H1 (cell line): ENCODE measurements at regions not wholly inside any gene's neighbourhood (a gene's known extent, or its start where the extent isn't known, plus 50 kb on each side); places are given as distances from the start of the nearest gene placed in this dataset.

ENCODE experiments used
- CTCF ChIA-PET: fragments of 300-600 bp; sonication (Branson Sonifier 250); formaldehyde crosslinking; loops from one replicate; lab custom pipeline; 2021; ENCODE audit not compliant: partially characterized antibody; lab: Charles Lee
- POLR2A ChIA-PET: fragments of 300-600 bp; sonication (Branson Sonifier 250); formaldehyde crosslinking; loops from one replicate; lab custom pipeline; 2021; ENCODE audit warnings: inconsistent platforms; ENCODE audit not compliant: partially characterized antibody; lab: Charles Lee
- DNase-seq, 2 experiments: peaks; one replicate each; pipeline versions ENCODE4 v3.0.0 to v3.0.0-alpha.2; 2010 to 2022; ENCODE audit warnings: low spot score in 2 of 2, low read depth in 1 of 2, mixed read lengths in 1 of 2
- FAIRE-seq: peaks from 2 replicates; lab custom pipeline; 2011; peaks lifted over from hg19 to GRCh38; lab: Jason Lieb, UNC
- H2AFZ ChIP-seq: 2 replicates; pipeline ENCODE4 v1.8.1; 2012; ENCODE audit warnings: low read length, inconsistent platforms
- H2AK5ac ChIP-seq: 2 replicates; pipeline ENCODE4 v1.6.1; 2013; ENCODE audit warnings: low read depth, low read length
- H2BK120ac ChIP-seq: replicated peaks from 2 replicates; pipeline ENCODE3; 2013; ENCODE audit warnings: low read depth, low read length, inconsistent platforms
- H2BK12ac ChIP-seq: 2 replicates; pipeline ENCODE4 v1.6.1; 2013; ENCODE audit warnings: low read depth, low read length
- H2BK15ac ChIP-seq: 2 replicates; pipeline ENCODE4 v1.6.1; 2013; ENCODE audit warnings: low read length
- H2BK20ac ChIP-seq: 2 replicates; pipeline ENCODE4 v1.6.1; 2013; ENCODE audit warnings: low read length
- H2BK5ac ChIP-seq: 2 replicates; pipeline ENCODE4 v1.6.1; 2013; ENCODE audit warnings: low read depth, low read length
- H3K14ac ChIP-seq: 2 replicates; pipeline ENCODE4 v1.6.1; 2013; ENCODE audit warnings: inconsistent platforms; ENCODE audit not compliant: insufficient read length
- H3K18ac ChIP-seq: 2 replicates; pipeline ENCODE4 v1.6.1; 2013; ENCODE audit warnings: low read length; ENCODE audit errors: extremely low read depth
- H3K23ac ChIP-seq: 2 replicates; pipeline ENCODE4 v1.6.1; 2013; ENCODE audit warnings: inconsistent platforms; ENCODE audit not compliant: insufficient read length
- H3K23me2 ChIP-seq: 2 replicates; pipeline ENCODE4 v1.6.1; 2013; ENCODE audit warnings: low read depth, low read length
- H3K27ac ChIP-seq: 2 replicates; pipeline ENCODE4 v1.6.1; 2011; ENCODE audit warnings: low read depth, low read length, inconsistent platforms
- H3K27me3 ChIP-seq, 4 experiments: replicated peaks in 1 of 4; 1 replicate in 1 of 4; 2 replicates in 3 of 4; pipeline versions ENCODE4 v1.6.1 to v1.8.1; 2011 to 2013; ENCODE audit warnings: low read length in 3 of 4, mild to moderate bottlenecking in 3 of 4, inconsistent platforms in 2 of 4, mixed read lengths in 2 of 4, moderate library complexity in 1 of 4; ENCODE audit not compliant: control insufficient read depth in 3 of 4, insufficient read depth in 3 of 4; ENCODE audit errors: extremely low read depth in 1 of 4
- H3K36me3 ChIP-seq, 4 experiments: 2 replicates each; pipeline versions ENCODE4 v1.6.1 to v1.8.1; 2011 to 2013; ENCODE audit warnings: mild to moderate bottlenecking in 4 of 4, low read length in 3 of 4, moderate library complexity in 2 of 4, control low read depth in 1 of 4, inconsistent platforms in 1 of 4; ENCODE audit not compliant: insufficient read depth in 4 of 4, control insufficient read depth in 2 of 4
- H3K4ac ChIP-seq: replicated peaks from 2 replicates; pipeline ENCODE3; 2013; ENCODE audit warnings: low read length, low read depth, mixed read lengths, inconsistent platforms; ENCODE audit not compliant: insufficient read length
- H3K4me1 ChIP-seq, 4 experiments: replicated peaks in 1 of 4; 1 replicate in 1 of 4; 2 replicates in 3 of 4; pipeline versions ENCODE4 v1.6.1 to v1.8.1; 2011 to 2013; ENCODE audit warnings: low read length in 3 of 4, inconsistent platforms in 2 of 4, mixed read lengths in 1 of 4; ENCODE audit not compliant: insufficient read depth in 4 of 4, control insufficient read depth in 3 of 4
- H3K4me2 ChIP-seq, 2 experiments: 2 replicates each; pipeline versions ENCODE4 v1.6.1 to v1.8.1; 2011 to 2013; ENCODE audit warnings: low read depth in 2 of 2, low read length in 2 of 2, control low read depth in 1 of 2, inconsistent platforms in 1 of 2, mild to moderate bottlenecking in 1 of 2; ENCODE audit not compliant: insufficient read depth in 1 of 2
- H3K4me3 ChIP-seq, 4 experiments: fragments of 200-600, 300-600 bp in 1 of 4; sonication (generic), shearing (Covaris generic), sonication (Bioruptor Twin) in 1 of 4; 2 replicates each; pipeline versions ENCODE4 v1.5.1 to v1.8.1; 2011 to 2016; ENCODE audit warnings: low read length in 4 of 4, low read depth in 3 of 4, control low read depth in 2 of 4, inconsistent platforms in 2 of 4, mild to moderate bottlenecking in 2 of 4, mixed read lengths in 1 of 4, moderate library complexity in 1 of 4; ENCODE audit not compliant: insufficient read depth in 2 of 4; ENCODE audit errors: extremely low read depth in 1 of 4
- H3K56ac ChIP-seq: replicated peaks from 2 replicates; pipeline ENCODE3; 2013; ENCODE audit warnings: low read depth, mild to moderate bottlenecking, mixed read lengths, low read length, inconsistent platforms; ENCODE audit not compliant: insufficient read length
- H3K79me1 ChIP-seq: 2 replicates; pipeline ENCODE4 v1.6.1; 2013; ENCODE audit warnings: low read depth, low read length, control low read depth
- H3K79me2 ChIP-seq, 2 experiments: 2 replicates each; pipeline versions ENCODE4 v1.6.1 to v1.8.1; 2012 to 2013; ENCODE audit warnings: low read length in 2 of 2, mild to moderate bottlenecking in 2 of 2, inconsistent platforms in 1 of 2; ENCODE audit not compliant: insufficient read depth in 2 of 2, control insufficient read depth in 1 of 2
- H3K9ac ChIP-seq, 4 experiments: replicated peaks in 1 of 4; 1 replicate in 1 of 4; 2 replicates in 3 of 4; pipeline versions ENCODE4 v1.6.1 to v1.8.1; 2011 to 2013; ENCODE audit warnings: low read depth in 3 of 4, low read length in 3 of 4, control low read depth in 2 of 4, mild to moderate bottlenecking in 2 of 4, moderate library complexity in 2 of 4, inconsistent platforms in 1 of 4; ENCODE audit errors: extremely low read depth in 1 of 4
- H3K9me3 ChIP-seq, 2 experiments: 2 replicates each; pipeline versions ENCODE4 v1.6.1 to v1.8.1; 2012 to 2013; ENCODE audit warnings: mild to moderate bottlenecking in 2 of 2, moderate library complexity in 2 of 2, control low read depth in 1 of 2, inconsistent platforms in 1 of 2, low read depth in 1 of 2, low read length in 1 of 2, mixed read lengths in 1 of 2; ENCODE audit not compliant: insufficient read depth in 2 of 2
- H4K20me1 ChIP-seq, 2 experiments: replicated peaks in 1 of 2; 2 replicates each; pipeline versions ENCODE3 to v1.8.1; 2011 to 2013; ENCODE audit warnings: inconsistent platforms in 2 of 2, low read length in 2 of 2, mild to moderate bottlenecking in 1 of 2; ENCODE audit not compliant: insufficient read depth in 2 of 2, control insufficient read depth in 1 of 2
- H4K5ac ChIP-seq: 2 replicates; pipeline ENCODE4 v1.6.1; 2013; ENCODE audit warnings: low read length, low read depth, mixed read lengths, inconsistent platforms; ENCODE audit not compliant: insufficient read length
- H4K8ac ChIP-seq: 2 replicates; pipeline ENCODE4 v1.8.0; 2013; ENCODE audit warnings: mild to moderate bottlenecking, moderate library complexity, low read length, inconsistent platforms; ENCODE audit not compliant: insufficient read depth; ENCODE audit errors: extremely low read depth
- H4K91ac ChIP-seq: replicated peaks from 2 replicates; pipeline ENCODE3; 2013; ENCODE audit warnings: low read length, mixed read lengths, inconsistent platforms; ENCODE audit not compliant: insufficient read length
- CHD1 ChIP-seq: IDR thresholded peaks from 2 replicates; pipeline ENCODE4 v1.6.1; 2012; ENCODE audit warnings: low read depth, low read length, improper control_type of control experiment
- EP300 ChIP-seq, 2 experiments: IDR thresholded peaks; 1 replicate in 1 of 2; 2 replicates in 1 of 2; pipeline ENCODE4 v1.6.1; 2011 to 2012; ENCODE audit warnings: low read depth in 2 of 2, low read length in 2 of 2, mild to moderate bottlenecking in 2 of 2, borderline replicate concordance in 1 of 2, inconsistent platforms in 1 of 2, moderate library complexity in 1 of 2
- HDAC6 ChIP-seq: IDR thresholded peaks from one replicate; pipeline ENCODE4 v1.7.1; 2012; ENCODE audit warnings: low read depth, mild to moderate bottlenecking, inconsistent platforms, low read length, moderate library complexity
- JUN ChIP-seq: IDR thresholded peaks from 2 replicates; pipeline ENCODE4 v1.6.1; 2011; ENCODE audit warnings: low read depth, mild to moderate bottlenecking, improper control_type of control experiment, low read length
- KDM5A ChIP-seq: fragments of 200-600 bp; IDR thresholded peaks from 2 replicates; pipeline ENCODE4 v1.7.1; 2012; ENCODE audit warnings: mild to moderate bottlenecking, low read length, inconsistent platforms, mixed read lengths
- MAFK ChIP-seq: IDR thresholded peaks from 2 replicates; pipeline ENCODE4 v1.6.1; 2012; ENCODE audit warnings: low read depth, mild to moderate bottlenecking, improper control_type of control experiment, low read length
- NANOG ChIP-seq: IDR thresholded peaks from 2 replicates; pipeline ENCODE4 v1.6.1; 2011; ENCODE audit warnings: low read length, low read depth, mild to moderate bottlenecking, inconsistent platforms; ENCODE audit not compliant: insufficient read depth, poor library complexity, severe bottlenecking
- PHF8 ChIP-seq: fragments of 200-600 bp; sonication (generic); conservative IDR thresholded peaks from 2 replicates; pipeline ENCODE4 v1.7.1; 2012; ENCODE audit warnings: low read depth, mild to moderate bottlenecking, inconsistent platforms, low read length, moderate library complexity
- POU5F1 ChIP-seq: IDR thresholded peaks from 2 replicates; pipeline ENCODE4 v1.6.1; 2011; ENCODE audit warnings: low read depth, mild to moderate bottlenecking, low read length, moderate library complexity
- RFX5 ChIP-seq: IDR thresholded peaks from 2 replicates; pipeline ENCODE4 v1.6.1; 2011; ENCODE audit warnings: low read depth, low read length, improper control_type of control experiment, borderline replicate concordance
- SIRT6 ChIP-seq: IDR thresholded peaks from one replicate; pipeline ENCODE4 v1.7.1; 2012; ENCODE audit warnings: low read length, inconsistent platforms
- SIX5 ChIP-seq: IDR thresholded peaks from 2 replicates; pipeline ENCODE4 v1.6.1; 2011; ENCODE audit warnings: mild to moderate bottlenecking, low read depth, low read length
- TBP ChIP-seq: IDR thresholded peaks from 2 replicates; pipeline ENCODE4 v1.6.1; 2011; ENCODE audit warnings: low read depth, low read length, improper control_type of control experiment
- TCF12 ChIP-seq: IDR thresholded peaks from 2 replicates; pipeline ENCODE4 v1.6.1; 2011; ENCODE audit warnings: low read depth, mild to moderate bottlenecking, low read length
- WGBS, 2 experiments: shearing (Covaris generic) in 1 of 2; methylation state at CpG; one replicate each; pipeline versions ENCODE4 v1.1.6 to v1.1.7; 2013 to 2015; ENCODE audit warnings: low lambda C conversion rate in 2 of 2, mixed read lengths in 2 of 2, inconsistent platforms in 1 of 2, low coverage in 1 of 2, missing lambda C conversion rate in 1 of 2; ENCODE audit not compliant: insufficient replicate concordance in 2 of 2, insufficient coverage in 1 of 2, insufficient read length in 1 of 2; ENCODE audit errors: extremely low coverage in 1 of 2, missing lambda C conversion rate in 1 of 2; 5-methylcytosine and 5-hydroxymethylcytosine counted together

DNA sequence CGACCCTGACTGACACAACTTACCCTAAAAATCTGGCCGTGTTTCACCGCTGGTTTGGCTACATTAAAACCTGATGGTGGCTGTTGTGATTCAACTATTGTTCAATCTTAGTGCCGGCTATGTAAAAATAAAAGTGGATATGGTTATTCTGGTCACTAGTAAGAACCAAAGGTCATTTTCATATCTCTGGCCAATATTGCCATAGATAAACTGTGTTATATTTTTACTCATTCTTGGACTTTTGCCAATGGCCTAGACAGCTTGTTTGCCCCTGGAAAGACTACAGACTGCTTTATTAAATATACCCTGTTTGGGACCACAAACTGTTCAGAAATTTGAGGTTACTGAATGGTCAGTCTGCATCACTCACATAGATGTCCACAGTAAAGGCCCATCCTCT is 258.5 kb upstream of the KLHL1 start:
- no peaks in the 10 kb centered on the region for H3K79me1 ChIP-seq
- H4K5ac ChIP-seq = no peak overlapping the region
- no peak overlapping the region for H4K8ac ChIP-seq
- 97% methylated on average over 4 of the region's 4 CpGs; no CpG with 5 or more reads in 1 of the 2 experiments for WGBS, 2 experiments
- no peaks in the 10 kb centered on the region for H3K36me3 ChIP-seq
- H3K79me2 ChIP-seq = no peaks in the 10 kb centered on the region
- no peak overlapping the region for H2BK15ac ChIP-seq
- DNase-seq (no peak), FAIRE-seq (no peak)
- H2BK20ac ChIP-seq = no peak overlapping the region
- no peak overlapping the region for H2BK120ac ChIP-seq
- H3K4me2 ChIP-seq = no peak overlapping the region
- no peak overlapping the region for H3K27ac ChIP-seq
- H3K9ac ChIP-seq = no peak overlapping the region
- no peak overlapping the region for H2AK5ac ChIP-seq
- no peaks in the 10 kb centered on the region for H3K23me2 ChIP-seq
- no peaks in the 10 kb centered on the region for H3K27me3 ChIP-seq
- no peak overlapping the region for H3K4ac ChIP-seq
- H3K18ac ChIP-seq = no peak overlapping the region
- CTCF ChIA-PET = interaction anchor here (1.5 kb wide), 1 partner anchor 11 kb away, joined by 5 read pairs; no protein-coding TSS in a partner anchor
- no peak overlapping the region for H2BK12ac ChIP-seq
- no peaks in the 10 kb centered on the region for H3K9me3 ChIP-seq
- H3K4me1 ChIP-seq = no peaks in the 10 kb centered on the region; a peak in 1 of 7 replicates
- no peak overlapping the region for H4K91ac ChIP-seq
- H3K56ac ChIP-seq = no peak overlapping the region
- no peak overlapping the region for H2AFZ ChIP-seq
- H3K14ac ChIP-seq = no peak overlapping the region
- POLR2A ChIA-PET = interaction anchor here (0.5 kb wide), 1 partner anchor 113 kb away, joined by 3 read pairs; no protein-coding TSS in a partner anchor
- TF ChIP-seq RFX5 = no peak
- no peak for TF ChIP-seq POU5F1
- no peak for TF ChIP-seq CHD1
- TF ChIP-seq SIX5 = no peak
- no peak for TF ChIP-seq PHF8
- no peak for TF ChIP-seq EP300 (IDR thresholded peaks at IDR 0.05; ENCODE audit: borderline replicate concordance in 1 of 2, low read depth in 2 of 2, low read length in 2 of 2)
- no peak for TF ChIP-seq JUN
- no peak for TF ChIP-seq SIRT6
- TF ChIP-seq TCF12 = no peak
- TF ChIP-seq MAFK = no peak
- TF ChIP-seq TBP = no peak
- TF ChIP-seq HDAC6 = no peak
- no peak for TF ChIP-seq KDM5A
- no peak for TF ChIP-seq NANOG
- no peak overlapping the region for H2BK5ac ChIP-seq
- no peak overlapping the region for H3K4me3 ChIP-seq
- H3K23ac ChIP-seq = no peak overlapping the region
- no peaks in the 10 kb centered on the region for H4K20me1 ChIP-seq
